IPS-NIHi11 (cell line): ENCODE measurements at regions not wholly inside any gene's neighbourhood (a gene's known extent, or its start where the extent isn't known, plus 50 kb on each side); places are given as distances from the start of the nearest gene placed in this dataset.
"Not testable (repeated sequence)": the region's sequence is repeated elsewhere in the genome, so short reads cannot be mapped to it uniquely, and the experiment has no call there.

Experiments
- DNase-seq: peaks from one replicate; pipeline ENCODE4 v3.0.0; 2012; ENCODE audit warnings: mixed read lengths, low spot score

DNA sequence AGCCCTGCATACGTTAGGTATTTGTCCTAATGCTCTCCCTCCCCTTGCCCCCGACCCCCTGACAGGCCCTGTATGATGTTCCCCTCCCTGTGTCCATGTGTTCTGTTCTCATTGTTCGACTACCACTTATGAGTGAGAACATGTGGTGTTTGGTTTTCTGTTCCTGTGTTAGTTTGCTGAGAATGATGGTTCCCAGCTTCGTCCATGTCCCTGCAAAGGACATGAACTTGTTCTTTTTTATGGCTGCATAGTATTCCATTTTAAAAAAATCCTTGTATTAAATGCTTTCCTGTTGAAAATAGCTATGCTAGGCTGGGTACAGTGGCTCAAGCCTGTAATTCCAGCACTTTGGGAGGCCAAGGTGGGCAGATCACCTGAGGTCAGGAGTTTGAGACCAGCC, 232.2 kb downstream of the RPLP1 start:
- not testable (repeated sequence) for DNase-seq

DNA sequence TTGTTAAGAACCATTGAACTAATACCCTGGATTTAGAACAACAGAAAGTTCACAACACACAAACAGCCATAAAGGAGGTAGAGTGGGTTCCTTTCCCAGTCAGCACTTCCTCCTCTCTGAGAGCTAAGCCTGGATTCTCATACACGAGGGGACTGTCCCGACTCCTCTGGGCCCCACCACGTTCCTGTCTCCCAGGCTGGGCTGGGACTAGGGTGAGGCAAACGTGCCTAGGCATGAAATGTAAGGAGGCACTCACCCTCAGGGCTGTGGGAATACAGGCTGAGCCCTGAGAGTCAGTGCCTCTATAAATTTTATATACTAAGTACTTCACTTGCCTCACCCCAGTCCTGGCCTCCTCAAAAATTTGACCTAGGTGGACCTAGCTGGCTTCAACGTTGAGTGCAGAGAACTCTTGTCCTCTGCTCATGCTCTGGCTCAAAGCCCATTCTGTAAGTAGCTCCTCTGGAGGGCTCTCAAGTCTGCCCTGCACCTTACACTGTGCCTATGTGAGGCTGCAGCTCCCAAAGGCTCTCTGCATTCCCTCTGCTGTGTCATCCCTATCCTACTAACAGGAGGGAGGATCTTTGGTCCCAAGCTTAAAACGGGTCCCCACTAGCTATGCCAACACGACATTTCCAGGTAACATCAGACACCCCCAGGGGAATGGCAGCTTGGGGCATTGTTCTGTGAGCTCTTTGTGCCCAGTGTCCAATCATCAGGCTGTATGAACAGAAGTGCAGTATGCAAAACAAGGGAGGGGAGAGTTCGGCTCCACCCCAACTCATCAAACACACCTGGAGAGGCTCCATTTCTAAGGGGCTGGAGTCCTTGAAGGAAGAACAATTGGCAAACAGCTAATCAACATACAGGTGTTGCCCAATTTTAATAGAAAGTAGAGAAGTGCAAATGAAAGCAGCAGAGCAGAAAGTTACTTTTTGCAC, 233.2 kb downstream of the RPLP1 start:
- no peak for DNase-seq

DNA sequence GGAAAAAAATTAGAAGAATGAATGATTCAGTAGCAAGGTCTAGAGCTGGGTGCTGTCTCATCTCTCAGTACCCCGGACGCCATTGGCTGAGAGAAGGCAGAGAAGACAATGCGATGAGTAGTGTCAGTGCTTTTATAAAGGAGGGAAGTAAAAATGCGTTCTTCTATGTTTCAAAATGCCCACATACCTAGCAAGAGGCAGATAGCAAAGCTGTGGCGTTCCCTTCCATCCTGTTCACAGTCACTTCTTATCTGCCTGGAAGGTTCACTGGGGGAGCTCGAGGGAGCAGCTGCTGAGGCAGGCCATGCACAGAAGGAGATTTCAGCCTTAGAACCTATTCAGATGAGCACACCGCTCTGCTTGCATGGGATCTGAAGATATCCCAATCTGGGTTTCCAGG, 234.0 kb downstream of the RPLP1 start:
- no peak for DNase-seq

DNA sequence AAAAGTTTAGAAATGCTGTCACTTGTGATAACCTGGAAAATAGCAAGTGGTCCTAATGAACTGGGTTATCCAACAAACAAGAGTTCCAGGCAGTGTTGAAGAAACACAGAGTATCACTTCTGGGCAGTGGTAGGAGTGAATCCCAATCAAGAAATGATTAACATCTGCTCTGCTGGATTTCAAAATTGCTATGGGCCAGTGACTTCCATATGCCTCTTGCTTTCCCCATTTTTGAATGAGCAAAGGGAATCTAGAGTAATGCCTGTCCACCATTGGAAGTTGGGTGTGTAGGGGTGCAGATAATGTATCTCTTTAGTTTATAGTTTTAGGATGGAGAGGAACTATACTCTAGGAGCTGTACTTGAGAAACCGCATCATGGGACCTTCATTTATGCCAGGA, 236.5 kb downstream of the RPLP1 start:
- no peak for DNase-seq

DNA sequence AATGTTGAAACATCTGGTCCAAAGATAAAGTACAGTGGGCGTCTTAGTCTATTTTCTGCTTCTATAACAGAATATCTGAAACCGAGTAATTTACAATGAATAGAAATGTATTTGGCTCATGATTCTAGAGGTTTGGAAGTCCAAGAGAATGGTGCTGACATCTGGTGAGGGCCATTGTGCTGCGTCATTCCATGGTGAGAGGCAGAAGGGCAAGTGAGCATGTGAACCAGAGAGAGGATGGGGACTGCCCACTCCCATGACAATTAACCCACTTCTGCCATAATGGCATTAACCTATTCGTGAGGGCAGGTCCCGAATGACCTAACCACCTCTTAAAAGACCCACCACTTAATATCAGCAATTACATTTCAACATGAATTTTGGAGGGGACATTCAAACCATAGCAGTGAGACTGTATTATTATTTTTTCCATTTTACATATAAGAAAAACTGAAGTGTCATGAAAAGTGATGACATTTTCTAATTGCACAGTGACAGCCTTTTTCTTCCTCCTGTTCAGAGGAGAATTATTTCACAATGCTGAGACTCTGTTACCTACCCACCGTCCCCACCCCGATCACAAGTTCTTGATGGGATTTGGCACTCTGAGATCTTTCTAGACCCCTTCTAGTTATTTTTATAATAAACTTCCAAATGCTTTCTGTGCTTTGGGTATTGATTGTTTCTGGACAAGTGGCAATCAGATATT, 238.8 kb downstream of the RPLP1 start:
- no peak for DNase-seq

DNA sequence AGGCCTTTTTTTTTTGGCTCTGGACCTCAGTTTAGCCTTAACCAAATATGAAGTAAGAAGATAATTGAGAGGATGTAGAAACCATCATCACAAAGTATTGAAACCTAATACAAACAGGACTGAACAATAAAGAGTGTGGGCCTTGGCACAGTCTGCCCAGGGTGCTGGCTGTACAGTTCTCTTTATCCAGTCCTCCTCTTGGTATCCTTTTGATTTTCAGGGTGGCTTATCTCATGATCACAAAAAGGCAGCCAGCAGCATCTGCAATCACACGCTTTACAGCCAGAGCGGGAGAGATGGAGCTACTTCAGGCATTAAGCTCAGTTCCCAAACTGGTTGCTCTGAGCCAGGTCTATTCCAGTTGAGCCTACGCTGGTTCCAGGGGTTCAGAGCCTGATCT, 239.7 kb downstream of the RPLP1 start:
- DNase-seq = no peak

DNA sequence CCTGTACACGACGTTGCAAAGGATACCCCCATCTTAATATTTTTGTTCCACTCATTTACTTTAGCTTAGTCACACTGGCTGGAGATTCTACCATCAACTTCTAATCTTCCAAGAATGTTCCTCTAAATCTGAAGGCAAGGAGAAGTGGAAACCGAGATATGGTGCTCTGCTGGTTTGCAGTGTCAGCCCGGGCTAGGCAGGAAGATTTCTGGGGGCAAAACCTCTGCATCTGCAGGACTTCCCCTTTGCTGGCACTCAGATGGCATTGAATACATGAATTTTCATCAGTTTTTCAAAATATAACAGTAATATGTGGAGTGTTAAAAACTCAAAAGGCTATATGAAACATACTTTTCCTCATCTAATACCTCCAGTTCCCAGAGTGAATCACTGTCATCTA, 240.4 kb downstream of the RPLP1 start:
- DNase-seq = no peak

DNA sequence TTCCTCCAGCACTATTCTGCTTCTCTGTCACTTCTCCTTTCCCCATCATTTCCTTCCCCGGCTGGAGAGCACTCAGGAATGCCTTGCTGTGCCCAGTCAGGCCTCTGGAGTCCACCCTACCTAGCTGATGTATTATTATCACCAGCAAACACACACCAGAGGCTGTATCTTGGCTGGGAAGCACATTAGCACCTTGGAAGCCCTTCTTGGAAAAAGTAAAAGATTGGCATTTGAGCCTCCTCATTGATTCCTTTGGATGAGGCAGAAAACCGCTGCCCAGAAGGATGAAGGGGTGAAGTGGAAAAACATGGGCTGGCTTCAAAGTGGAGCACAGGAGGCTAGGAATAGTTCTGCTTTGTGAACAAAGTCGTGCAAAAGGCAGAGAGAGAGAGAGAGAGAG, 244.3 kb downstream of the RPLP1 start:
- no peak for DNase-seq

DNA sequence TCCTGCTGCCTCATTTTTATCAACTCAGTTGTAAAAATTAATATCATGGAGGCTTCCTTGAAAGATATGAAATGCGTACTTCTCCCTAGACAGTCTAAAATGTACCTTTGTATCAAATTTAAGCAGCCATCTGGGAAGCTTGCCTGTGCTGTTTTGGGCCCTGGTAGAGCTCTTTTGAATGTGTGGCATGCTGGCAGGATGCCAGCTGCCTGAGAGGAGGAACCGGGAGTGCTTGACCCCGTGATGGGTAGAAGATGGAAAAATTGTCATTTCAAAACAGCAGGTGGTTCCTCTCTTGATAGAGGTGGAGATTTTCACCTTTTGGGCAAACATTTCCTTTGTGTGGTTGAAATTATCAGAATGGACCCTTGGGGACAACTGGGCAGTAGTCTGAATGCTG, 245.3 kb downstream of the RPLP1 start:
- DNase-seq = no peak

DNA sequence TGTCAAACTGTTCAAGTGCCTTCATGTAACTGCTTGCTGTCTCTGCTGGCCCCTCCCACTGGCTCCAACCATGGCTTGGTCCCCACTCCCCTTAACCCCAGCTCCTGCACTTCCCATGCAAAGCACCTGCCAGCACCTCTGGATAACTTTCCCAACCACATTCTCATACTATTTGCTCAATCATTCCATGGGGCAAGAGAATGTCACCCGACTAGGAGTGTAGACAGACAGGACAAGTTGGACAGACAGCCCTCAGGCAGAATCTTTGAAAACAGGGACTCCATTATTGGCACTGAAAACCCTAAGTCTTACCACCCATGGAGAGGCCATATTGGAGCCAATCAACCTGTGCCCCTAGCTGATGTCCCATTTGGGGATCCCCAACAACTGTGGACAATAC, 246.5 kb downstream of the RPLP1 start:
- DNase-seq = no peak

DNA sequence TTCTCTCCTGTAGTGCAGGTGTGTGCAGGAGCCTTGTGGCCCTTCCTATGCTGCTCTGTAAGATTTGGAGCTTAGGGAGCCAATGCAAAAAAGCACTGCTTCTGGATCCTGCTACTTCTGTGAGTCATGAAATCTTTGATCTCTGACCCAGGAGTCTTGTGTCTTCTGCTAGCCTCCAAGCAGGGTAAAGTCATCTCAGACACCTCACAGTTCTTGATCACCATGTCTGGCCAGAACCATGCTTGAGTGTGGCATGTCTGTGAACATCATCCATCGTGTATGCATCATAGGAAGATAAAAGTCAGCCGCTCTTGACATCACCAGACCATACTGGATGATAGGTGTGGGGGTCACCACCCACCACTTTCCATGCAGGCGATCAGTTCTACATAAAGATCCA, 247.8 kb downstream of the RPLP1 start:
- DNase-seq = no peak

DNA sequence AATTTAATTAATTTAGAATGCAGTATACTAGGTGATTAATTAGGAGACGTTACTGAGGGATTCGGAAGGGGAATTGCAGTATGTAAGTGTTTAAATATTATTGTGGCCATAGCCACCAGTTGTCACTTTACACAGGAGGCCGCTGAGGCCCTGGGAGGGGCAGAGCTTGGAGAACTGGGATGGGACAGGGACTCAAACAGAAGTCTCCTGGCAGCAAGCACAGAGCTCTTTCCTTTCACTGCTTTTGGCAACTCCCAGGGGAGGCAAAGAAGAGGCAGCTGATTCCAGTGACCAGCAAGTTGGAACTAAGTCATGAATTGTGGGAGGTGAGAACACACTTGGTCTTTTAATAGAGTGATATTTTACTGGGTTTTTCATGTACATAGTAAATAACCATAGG, 248.6 kb downstream of the RPLP1 start:
- DNase-seq = no peak

DNA sequence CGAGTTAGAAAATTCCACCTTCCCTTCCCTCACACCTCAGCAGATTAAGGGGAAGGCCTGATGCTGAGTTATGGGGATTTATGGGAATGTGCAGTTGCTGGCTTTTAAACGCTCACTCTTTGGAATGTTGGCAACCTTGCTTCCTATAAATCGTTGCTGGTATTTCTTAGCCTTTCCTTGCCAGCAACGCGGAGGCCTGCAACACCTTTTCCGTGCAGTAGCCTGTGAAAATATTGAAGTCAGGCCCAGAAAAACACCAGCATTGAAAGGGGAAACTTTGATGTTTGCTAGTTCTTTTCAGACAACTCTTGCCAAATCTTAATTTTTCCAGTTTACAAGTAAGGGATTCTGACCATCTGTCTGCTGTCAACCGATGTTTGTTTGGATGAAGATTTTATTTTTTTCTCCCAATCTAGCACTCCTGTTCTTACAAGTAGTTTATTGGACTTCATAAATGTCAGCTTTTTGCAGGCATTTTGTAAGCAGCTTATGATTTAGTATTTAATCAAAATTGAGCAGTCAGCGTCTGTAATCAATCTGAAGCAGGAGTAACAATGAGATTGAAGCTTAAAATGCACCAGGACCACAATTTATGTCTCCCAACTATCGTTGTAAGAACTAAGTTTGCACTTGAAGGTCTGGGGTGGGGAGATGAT, 251.0 kb downstream of the RPLP1 start:
- no peak for DNase-seq

DNA sequence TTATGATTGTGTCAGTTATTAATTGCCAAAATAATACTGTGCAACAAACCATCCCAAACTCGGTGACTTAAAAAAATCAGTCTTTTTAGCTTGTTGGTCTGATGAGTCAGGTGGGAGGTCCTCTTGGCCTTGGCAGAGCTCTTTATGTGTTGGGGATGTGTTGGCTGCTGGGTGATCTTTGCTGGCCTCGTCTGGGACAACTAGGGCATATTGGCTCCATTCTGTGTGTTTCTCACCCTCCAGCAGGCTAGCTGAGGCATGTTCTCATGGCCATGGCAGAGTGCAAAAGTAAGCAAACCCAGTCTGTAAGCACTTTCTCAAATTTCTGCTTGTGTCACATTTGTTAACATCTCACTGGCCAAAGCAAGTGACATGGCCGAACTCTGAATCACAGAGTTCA, 251.6 kb downstream of the RPLP1 start:
- no peak for DNase-seq

DNA sequence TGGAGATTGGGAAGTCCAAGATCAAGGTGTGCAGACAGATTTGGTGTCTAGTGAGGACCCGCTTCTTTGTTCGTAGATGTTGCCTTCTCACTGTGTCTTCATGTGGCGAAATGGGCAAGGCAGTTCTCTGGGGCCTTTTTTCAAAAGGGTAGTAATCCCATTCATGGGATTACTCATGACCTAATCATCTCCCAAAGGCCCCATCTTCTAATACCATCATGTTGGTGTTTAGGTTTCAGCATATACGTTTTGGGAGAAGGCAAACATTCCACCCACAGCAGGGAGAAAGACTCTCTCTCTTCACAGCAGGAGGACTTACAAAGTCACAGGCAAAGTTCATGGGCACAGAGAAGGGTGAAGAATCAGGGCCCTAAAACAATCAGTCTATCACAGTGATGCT, 252.1 kb downstream of the RPLP1 start:
- no peak for DNase-seq

DNA sequence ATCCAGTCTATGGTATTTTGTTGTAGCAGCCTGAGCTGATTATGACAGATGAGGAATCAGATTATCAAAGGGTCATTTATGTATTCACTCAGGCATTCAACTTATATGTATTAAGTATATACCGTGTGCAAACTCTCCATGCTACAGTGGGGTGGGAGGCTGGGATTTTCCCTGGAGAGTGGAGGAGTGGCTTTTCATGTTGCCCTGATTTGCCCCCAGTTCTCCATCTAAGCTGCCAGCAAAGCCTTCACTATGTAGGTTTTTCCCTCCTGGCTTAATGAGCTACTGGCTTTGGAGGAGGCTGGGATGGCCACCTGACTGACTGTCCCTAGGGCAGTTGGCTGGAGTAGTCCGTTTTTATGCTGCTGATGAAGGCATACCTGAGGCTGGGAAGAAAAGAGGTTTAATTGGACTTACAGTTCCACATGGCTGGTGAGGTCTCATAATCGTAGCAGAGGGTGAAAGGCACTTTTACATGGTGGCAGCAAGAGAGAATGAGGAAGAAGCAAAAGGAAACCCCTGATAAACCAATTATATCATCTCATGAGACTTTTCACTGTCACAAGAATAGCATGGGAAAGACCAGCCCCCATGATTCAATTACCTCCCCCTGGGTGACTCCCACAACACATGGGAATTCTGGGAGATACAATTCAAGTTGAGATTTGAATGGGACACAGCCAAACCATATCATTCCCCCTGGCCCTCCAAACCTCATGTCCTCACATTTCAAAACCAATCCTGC, 253.9 kb downstream of the RPLP1 start:
- no peak for DNase-seq

DNA sequence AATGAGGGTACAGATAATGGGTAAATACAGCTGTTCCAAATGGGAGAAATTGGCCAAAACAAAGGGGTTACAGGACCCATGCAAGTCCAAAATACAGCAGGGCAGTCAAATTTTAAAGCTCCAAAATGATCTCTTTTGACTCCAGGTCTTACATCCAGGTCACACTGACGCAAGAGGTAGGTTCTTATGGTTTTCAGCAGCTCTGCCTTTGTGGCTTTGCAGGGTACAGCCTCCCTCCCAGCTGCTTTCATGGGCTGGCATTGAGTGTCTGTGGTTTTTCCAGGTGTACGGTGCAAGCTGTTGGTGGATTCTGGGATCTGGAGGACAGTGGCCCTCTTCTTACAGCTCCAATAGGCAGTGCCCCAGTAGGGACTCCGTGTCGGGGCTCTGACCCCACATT, 254.6 kb downstream of the RPLP1 start:
- DNase-seq = not testable (repeated sequence)

DNA sequence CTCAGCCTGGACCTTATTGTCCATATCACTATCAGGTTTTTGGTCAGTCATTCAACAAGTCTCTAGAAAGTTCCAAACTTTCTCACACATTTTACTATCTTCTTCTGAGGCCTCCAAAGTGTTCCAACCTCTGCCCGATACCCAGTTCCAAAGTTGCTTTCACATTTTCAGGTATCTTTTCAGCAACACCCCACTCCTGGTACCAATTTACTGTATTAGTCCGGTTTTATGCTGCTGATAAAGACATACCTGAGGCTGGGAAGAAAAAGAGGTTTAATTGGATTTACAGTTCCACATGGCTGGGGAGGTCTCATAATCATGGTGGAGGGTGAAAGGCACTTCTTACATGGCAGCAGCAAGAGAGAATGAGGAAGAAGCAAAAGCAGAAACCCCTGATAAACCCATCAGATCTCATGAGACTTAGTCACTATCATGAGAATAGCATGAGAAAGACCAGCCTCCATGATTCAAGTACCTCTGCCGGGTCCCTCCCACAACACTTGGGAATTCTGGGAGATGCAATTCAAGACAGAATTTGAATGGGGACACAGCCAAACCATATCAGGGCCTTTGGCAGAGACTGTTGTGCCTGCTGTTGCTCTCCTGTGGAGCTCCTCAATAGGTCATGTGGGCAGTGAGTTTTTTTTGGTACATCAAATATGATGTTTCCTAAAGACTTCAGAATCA, 256.0 kb downstream of the RPLP1 start:
- not testable (repeated sequence) for DNase-seq

DNA sequence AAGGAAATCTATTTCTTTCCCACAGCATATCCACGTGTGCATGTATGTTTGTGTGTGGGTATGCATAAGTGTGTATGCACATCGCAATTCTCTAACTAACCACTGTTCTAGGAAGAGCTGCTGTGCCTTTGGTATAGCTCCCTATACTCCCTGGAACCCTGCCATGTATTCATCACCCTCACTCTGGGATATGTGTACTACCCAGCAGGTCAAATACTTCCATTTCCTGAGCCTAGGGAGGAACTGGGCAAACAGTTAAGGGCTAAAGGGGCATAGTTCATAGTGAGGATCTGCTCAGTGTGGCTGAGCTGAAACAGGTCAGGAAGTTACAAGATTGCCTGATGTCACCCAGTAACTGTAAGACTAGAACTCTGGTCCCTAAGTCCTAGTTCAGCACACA, 260.4 kb downstream of the RPLP1 start:
- DNase-seq = no peak

DNA sequence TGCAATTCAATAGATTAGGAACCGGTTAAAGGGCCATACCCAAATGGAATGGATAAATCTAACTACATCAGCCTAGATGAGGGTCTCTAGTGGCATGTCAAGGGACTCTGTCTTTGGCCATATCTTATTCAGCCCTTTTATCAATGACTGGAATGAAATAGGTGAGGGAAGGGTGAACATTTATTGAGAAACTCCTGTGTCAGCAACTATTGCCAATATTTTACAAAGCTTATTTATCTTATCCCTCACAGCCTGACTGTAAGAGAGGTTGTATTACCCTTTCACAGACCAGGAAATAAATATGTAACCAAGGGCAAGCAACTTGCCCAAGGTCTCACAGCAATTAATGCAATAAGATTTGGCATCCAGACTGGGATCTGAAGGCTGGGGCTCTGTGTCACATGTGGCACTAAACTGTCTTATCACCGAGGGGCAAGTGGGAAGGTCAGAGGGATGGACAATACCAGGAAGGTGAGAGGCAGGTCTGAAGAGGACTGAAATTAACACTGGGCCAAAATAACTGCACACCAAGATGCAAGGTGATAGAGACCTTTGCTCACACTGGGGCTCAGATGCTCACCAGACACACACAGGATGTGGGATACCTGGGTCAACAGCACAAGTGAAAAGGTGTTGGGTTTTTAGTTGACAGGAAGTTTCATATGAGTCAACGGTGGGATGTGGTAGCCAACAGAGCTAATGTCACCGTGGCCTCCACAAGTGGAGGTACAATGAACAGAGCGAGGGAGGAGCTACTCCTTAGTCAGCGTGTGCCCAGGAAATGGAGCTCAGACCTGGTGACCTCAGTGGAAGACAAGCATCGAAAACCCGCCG, 261.3 kb downstream of the RPLP1 start:
- DNase-seq = no peak

DNA sequence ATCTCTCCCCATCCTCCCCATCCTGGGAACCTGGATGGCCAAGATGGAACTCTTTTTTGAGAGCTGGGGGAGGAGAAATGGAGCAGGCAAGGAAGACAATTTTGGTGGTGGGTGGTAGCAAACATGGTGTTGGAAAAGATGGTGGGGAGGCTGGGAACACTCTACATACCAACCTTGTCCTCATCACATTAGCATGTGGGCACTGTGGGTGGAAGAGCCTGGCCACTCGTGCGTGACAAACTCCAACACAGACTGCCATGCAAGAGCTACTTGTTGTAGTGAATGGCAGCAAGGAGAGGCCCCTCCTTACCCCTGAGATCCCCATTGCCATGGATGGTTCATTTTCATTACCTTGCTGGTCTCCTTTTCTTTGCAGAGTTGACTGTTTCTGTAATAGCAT, 262.6 kb downstream of the RPLP1 start:
- no peak for DNase-seq
